ENCODE measurements at regions not wholly inside any gene's neighbourhood (a gene's known extent, or its start where the extent isn't known, plus 50 kb on each side); places are given as distances from the start of the nearest gene placed in this dataset.
"Not testable (repeated sequence)": the region's sequence is repeated elsewhere in the genome, so short reads cannot be mapped to it uniquely, and the experiment has no call there.

DNA sequence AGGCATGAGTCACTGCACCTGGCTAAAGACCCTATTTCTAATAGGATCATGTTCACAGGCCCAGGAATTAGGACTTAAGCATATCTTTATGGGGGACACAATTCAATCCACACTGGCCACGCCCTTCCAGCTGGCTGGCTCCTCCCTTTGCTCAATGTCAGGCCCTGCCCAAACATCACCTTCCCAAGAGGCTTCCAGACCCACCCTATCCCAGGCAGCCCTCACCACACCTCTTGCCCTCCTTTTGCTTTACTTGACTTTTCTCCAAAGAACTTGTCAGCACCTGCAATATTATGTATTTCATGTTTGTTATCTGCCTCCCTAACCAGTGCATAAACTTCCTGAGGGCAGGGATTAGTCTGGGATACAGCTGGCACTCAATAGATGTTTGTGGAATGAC lies 109.6 kb upstream of the CDH5 start:
- no peak overlapping the region for H3K4me3 Mint-ChIP-seq
- no peak overlapping the region for H3K27ac Mint-ChIP-seq
- DNase-seq = no peak
- H3K36me3 Mint-ChIP-seq = no peaks in the 10 kb centered on the region
- peaks cover 0 to 12% (median 2%) of the 10 kb centered on the region in 3 donors for H3K27me3 Mint-ChIP-seq (ENCODE audit: low read depth in 3 of 3)
- no peaks in the 10 kb centered on the region for H3K4me1 Mint-ChIP-seq
- H3K9me3 Mint-ChIP-seq = no peaks in the 10 kb centered on the region

DNA sequence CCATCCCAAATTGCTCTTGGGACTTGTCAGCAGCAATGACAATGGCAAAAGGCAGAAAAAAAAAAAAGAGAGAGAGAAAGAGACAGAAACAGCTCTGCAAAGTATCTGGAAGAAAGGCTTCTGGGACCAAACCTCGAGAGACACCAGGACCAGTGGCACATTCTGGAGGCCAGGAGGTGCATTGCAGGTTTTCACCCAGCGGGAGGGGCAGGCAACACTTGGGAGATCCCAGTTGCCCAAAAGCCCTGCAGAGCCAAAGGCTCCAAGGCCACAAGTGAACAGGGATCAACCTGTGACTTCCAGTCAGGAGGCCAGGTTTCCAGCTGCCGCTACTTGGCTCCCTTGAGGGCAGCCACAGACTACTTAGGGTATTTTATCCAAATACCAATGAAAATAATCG lies 110.8 kb upstream of the CDH5 start:
- DNase-seq = no peak
- H3K27me3 Mint-ChIP-seq (ENCODE audit: low read depth in 3 of 3) = peaks cover 0 to 5% (median 2%) of the 10 kb centered on the region in 3 donors
- no peak overlapping the region for H3K4me3 Mint-ChIP-seq
- no peaks in the 10 kb centered on the region for H3K9me3 Mint-ChIP-seq
- peaks cover 0 to 3% (median 0%) of the 10 kb centered on the region in 3 donors for H3K36me3 Mint-ChIP-seq
- H3K27ac Mint-ChIP-seq = no peak overlapping the region
- H3K4me1 Mint-ChIP-seq = no peaks in the 10 kb centered on the region

DNA sequence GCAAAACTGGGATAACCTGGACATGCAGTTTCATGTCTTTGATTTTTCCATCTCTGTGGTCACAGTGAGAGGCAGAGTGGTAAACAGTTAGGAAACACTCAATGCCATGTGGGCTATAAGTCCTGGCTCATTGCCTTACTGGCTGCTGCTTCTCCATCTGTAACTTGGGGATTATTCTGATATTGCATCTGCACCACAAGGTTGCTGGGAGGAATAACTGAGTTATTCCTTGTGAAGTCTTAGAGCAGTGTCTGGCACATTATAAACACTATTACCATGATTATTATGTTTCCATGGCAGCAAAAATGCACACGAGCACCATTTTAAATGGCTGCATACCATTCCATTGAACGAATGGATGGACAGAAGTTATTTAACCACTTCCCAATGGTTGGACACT lies 111.7 kb upstream of the CDH5 start:
- H3K27ac Mint-ChIP-seq = no peak overlapping the region
- no peaks in the 10 kb centered on the region for H3K9me3 Mint-ChIP-seq
- peaks cover 0 to 4% (median 2%) of the 10 kb centered on the region in 3 donors for H3K27me3 Mint-ChIP-seq (ENCODE audit: low read depth in 3 of 3)
- no peak for DNase-seq
- H3K36me3 Mint-ChIP-seq = peaks cover 0 to 3% (median 0%) of the 10 kb centered on the region in 3 donors
- H3K4me1 Mint-ChIP-seq = no peaks in the 10 kb centered on the region
- no peak overlapping the region for H3K4me3 Mint-ChIP-seq

DNA sequence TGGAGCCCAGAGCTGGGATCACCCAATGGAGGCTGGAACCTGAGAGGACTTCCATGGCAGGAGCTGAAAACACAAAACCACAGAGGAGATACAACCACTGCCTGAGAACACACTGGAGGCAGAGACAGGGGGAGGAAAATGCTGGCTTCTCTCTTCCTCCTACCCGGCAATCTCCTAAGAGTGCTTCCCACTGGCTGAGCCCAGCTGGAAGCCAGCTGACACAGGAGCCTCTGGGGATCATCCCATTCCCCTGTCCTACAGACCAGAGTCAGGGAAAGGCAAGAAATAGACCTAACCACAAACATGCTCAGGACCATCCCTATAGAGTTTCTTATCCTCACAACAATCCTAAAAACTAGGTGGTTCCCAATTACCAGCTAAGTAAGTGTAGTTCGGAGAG lies 112.4 kb upstream of the CDH5 start:
- Mint-ChIP-seq H3K4me3 (no peak overlapping the region), H3K9me3 (no peaks in the 10 kb centered on the region)

DNA sequence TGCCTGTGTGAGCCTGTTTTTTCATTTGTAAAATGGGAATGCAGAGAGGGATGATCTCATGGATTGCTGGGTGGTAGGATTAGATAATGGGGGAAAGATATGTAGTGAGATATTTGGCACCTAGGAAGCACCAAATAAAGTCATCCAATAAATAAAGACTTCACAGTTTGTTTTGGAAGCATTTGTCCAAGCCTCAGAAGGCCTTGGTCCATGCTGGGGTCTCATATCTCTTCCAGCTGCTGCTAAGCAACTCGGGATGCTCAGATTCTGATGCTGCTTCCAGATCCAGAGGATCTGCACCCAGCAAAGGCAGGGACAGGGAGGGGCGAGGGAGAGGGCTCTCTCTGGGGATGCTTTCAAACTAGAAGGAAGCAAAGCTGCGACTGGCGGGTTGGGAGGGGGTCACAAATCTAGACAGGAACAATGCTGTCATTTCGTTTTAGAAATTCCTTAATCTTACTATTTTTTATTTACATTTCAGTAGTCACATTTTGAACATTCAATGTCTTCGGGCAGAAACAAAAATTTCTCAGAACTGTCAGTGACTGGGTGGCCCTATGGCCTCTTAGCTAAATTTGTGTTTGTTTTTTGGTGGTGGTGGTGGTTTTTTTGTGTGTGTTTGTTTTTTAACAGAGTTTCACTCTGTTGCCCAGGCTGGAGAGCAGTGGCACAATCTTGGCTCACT lies 114.9 kb upstream of the CDH5 start:
- H3K27ac Mint-ChIP-seq = no peak overlapping the region
- peaks cover 0 to 8% (median 4%) of the 10 kb centered on the region in 3 donors for H3K27me3 Mint-ChIP-seq (ENCODE audit: low read depth in 3 of 3)
- H3K9me3 Mint-ChIP-seq = no peaks in the 10 kb centered on the region
- H3K4me1 Mint-ChIP-seq = no peaks in the 10 kb centered on the region
- no peak overlapping the region for H3K4me3 Mint-ChIP-seq
- H3K36me3 Mint-ChIP-seq = peaks cover 0 to 3% (median 0%) of the 10 kb centered on the region in 3 donors
- no peak for DNase-seq

More for the DNA sequence above, 112.4 kb upstream of the CDH5 start:
- Mint-ChIP-seq H3K36me3 (peaks cover 0 to 3% (median 0%) of the 10 kb centered on the region in 3 donors), H3K27ac (no peak overlapping the region), H3K4me1 (no peaks in the 10 kb centered on the region), H3K27me3 (ENCODE audit: low read depth in 3 of 3) (peaks cover 0 to 4% (median 2%) of the 10 kb centered on the region in 3 donors)
- DNase-seq = no peak

DNA sequence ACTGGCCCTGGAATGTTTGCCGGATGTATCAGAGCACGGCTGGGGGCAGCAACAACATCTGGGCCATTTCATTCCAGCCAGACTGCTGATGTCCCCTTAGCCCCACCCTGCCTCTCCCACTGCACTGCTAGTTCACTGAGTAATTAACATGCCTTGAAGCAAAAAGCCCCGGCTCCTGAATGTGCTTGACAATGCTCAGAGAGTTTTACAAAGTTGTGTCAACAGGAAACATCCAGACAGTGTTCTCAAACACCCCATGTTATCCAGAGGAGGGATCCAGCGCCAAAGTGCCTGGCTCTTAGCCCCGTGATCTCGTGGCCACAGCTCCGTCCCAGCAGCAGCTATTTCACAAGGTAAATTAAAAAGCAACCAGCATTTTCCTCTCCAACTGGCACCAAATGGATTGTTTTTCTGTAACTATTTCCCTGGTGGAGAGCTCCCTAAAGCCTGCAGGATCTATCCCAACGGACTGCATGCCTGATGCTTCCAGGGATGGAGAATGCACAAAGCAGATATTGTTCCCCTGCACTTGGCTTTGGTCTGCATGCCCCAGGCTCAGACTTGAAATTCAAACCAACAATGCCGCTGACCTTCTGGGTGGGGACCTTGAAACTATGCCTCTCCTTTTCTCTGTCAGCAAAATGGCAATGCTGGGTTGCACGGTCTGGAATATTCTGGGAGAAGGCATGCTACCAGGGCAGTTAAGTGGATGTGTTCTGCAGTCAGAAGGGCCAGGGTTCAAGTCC lies 115.6 kb upstream of the CDH5 start:
- H3K27ac Mint-ChIP-seq = no peak overlapping the region
- DNase-seq = no peak
- H3K4me3 Mint-ChIP-seq = no peak overlapping the region
- H3K9me3 Mint-ChIP-seq = no peaks in the 10 kb centered on the region
- peaks cover 0 to 11% (median 4%) of the 10 kb centered on the region in 3 donors for H3K27me3 Mint-ChIP-seq (ENCODE audit: low read depth in 3 of 3)
- H3K4me1 Mint-ChIP-seq = no peaks in the 10 kb centered on the region
- H3K36me3 Mint-ChIP-seq = peaks cover 0 to 3% (median 0%) of the 10 kb centered on the region in 3 donors

DNA sequence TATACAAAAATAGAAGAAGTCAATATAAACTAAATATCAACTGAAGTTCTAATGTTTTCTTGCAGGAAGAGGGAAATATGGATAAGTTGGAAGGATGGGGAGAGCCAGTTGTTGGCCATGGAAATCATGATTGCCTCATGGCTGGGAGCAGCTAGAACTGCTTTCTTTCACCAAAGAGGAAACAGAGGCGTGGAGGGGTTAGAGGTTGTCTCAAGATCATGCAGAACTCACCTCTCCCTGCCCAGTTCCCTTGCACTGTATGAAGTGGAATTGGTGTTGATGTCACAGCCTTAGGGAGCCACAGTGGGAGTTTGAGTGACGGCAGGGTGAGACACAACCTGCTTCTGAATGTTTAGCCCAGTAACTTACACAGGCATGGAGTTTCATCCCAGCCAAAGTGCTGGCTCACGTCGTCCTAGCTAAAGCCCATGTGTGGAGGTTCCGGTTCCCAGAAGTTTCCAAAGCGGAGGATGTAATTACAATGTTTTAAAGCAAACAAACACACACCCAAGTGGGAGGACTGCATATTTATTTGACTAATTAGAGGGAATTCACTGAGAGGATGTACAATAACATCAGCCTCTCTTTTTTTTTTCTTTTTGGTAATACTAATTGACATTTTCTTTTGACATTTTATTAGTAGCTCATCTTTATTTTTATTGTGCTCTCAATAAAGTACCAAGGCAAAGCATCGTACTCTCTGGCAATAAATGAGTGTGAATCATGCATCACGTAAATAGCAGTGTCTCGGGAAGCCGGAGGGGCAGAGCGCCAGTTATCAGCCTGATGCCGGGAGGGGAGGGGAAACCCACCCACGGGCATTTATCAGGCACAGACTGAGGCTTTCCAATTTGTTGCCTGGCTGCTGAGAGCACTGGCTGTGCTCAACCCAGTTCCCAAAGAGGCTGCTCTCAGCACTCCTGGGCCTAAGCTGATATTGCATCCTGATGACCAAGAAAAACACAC lies 118.7 kb upstream of the CDH5 start:
- Mint-ChIP-seq H3K27ac (peak overlapping the region in 1 of 6 donors; percentile 27), H3K9me3 (no peaks in the 10 kb centered on the region), H3K4me1 (no peaks in the 10 kb centered on the region), H3K27me3 (ENCODE audit: low read depth in 3 of 3) (peaks cover 2 to 11% (median 7%) of the 10 kb centered on the region in 3 donors), H3K4me3 (no peak overlapping the region), H3K36me3 (peaks cover 0 to 3% (median 0%) of the 10 kb centered on the region in 3 donors)
- no peak for DNase-seq

DNA sequence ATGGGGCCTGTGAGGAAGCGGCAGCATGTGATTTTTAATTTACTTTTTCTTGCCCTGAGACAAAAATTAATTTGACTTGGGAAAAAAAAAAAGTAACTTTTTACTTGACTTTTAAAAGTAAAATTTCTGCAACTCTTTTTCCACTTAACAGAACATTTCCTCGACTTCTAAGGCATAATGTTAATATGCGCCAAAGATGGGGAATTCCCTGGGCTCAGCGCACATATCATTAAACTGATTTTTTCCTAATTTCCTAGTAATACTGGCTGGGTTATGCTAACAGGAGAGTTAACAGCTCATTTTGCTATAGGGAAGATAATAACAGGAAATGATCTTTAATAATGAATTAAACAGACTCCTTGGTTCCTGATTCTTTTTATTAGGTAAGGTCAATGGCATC lies 120.6 kb upstream of the CDH5 start:
- no peaks in the 10 kb centered on the region for H3K9me3 Mint-ChIP-seq
- DNase-seq = no peak
- H3K27me3 Mint-ChIP-seq (ENCODE audit: low read depth in 3 of 3) = peaks cover 2 to 8% (median 7%) of the 10 kb centered on the region in 3 donors
- no peak overlapping the region for H3K27ac Mint-ChIP-seq
- no peaks in the 10 kb centered on the region for H3K4me1 Mint-ChIP-seq
- no peak overlapping the region for H3K4me3 Mint-ChIP-seq
- H3K36me3 Mint-ChIP-seq = no peaks in the 10 kb centered on the region

DNA sequence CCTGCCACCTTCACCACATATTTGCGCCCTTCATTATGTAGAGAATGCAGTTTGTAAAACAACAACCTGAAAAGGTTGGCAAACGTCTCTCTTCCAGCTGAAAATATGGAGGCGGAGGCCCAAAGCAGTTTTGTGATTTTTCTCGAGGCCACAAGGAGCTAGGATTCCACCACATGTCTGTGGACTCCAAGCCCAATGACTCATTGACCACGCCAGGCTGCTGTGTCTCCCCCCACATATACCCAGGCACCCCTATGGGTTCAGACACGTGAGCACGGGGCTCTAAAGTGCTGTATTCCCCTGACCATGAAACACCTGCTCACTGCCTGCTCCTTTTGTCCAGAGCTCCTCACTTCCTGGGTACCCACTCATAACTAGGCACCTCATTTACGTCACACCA lies 121.4 kb upstream of the CDH5 start:
- Mint-ChIP-seq H3K4me3 (no peak overlapping the region), H3K4me1 (no peaks in the 10 kb centered on the region), H3K27ac (no peak overlapping the region), H3K36me3 (no peaks in the 10 kb centered on the region), H3K27me3 (ENCODE audit: low read depth in 3 of 3) (peaks cover 2 to 8% (median 7%) of the 10 kb centered on the region in 3 donors), H3K9me3 (peaks cover 0 to 4% (median 0%) of the 10 kb centered on the region in 6 donors)
- no peak for DNase-seq

DNA sequence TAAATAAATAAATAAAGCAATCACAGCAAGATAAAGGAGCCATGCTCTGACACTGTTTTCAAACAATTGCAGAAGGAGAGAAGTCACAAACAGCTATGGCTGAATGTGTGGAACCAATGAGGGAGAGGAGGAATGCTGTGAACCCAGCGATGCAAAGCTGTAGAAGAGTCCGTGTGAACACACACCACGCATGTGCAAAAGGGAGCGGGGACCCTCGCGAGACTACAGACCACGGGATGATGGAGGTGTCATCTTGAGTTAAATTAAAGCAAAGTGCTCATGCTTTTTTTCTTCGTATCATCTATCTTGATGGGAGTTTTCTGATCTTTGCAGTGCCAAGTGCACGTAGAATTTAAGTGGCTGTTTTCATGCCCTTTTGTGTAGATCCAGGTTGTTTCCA lies 123.8 kb upstream of the CDH5 start:
- H3K27ac Mint-ChIP-seq = no peak overlapping the region
- peaks cover 2 to 13% (median 2%) of the 10 kb centered on the region in 3 donors for H3K27me3 Mint-ChIP-seq (ENCODE audit: low read depth in 3 of 3)
- DNase-seq = no peak
- H3K36me3 Mint-ChIP-seq = no peaks in the 10 kb centered on the region
- peaks cover 0 to 9% (median 0%) of the 10 kb centered on the region in 6 donors for H3K9me3 Mint-ChIP-seq
- H3K4me3 Mint-ChIP-seq = no peak overlapping the region
- H3K4me1 Mint-ChIP-seq = no peaks in the 10 kb centered on the region

DNA sequence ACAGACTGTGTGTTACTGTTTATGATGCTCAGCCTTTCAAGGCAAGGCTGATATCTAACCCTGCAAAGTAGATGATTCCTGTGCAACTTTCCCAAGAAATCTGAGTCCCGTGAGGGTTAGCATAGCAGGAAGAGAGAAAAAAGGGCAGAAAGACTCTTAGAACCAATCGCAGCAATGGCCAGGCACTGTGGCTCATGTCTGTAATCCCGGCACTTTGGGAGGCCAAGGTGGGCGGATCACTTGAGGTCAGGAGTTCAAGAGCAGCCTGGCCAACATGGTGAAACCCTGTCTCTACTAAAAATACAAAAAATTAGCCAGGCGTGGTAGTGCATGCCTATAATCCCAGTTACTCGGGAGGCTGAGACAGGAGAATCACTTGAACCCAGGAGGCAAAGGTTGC lies 124.3 kb upstream of the CDH5 start:
- H3K9me3 Mint-ChIP-seq, H3K4me3 Mint-ChIP-seq, H3K27ac Mint-ChIP-seq, H3K4me1 Mint-ChIP-seq, DNase-seq, H3K36me3 Mint-ChIP-seq: not testable (repeated sequence)
- H3K27me3 Mint-ChIP-seq (ENCODE audit: low read depth in 3 of 3) = peaks cover 2 to 13% (median 2%) of the 10 kb centered on the region in 3 donors

DNA sequence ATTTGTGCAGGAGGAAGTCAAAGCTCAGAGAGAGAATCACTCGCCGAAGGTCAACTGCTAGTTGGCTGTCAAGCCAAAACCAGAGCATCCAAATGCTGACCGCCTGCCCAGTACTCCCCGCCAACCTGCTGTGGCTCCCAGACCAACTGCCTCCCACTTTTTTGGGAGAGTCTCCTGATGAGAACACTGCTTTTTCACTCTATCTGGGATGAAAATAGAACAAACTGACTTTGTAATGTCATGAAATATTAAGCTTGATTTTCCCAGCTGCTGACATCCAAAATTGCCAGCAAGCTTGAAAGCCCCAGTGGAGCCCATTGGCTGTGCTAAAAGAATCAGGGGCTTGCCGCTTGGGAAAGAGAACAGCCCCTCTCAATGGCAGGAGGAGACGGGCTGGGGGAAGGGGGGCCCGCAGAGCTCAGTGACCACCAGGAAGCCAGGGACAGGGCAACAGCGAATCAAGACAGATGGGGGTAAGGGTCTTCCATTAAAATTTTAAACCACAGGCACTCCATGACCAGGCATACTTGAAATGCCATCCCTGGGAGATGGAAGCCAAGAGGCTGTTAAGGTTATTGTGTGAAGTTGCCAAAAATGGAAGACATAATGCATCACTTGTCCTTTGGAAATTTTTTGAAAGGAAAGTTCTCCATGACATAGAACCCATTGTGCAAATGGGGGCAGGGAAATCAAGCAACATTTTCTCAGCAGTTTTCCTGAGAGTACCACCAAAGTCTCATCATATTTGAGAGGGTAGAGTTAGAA lies 125.7 kb upstream of the CDH5 start:
- no peak for DNase-seq
- Mint-ChIP-seq H3K36me3 (no peaks in the 10 kb centered on the region), H3K4me1 (no peaks in the 10 kb centered on the region), H3K27ac (no peak overlapping the region), H3K27me3 (ENCODE audit: low read depth in 3 of 3) (peaks cover 2 to 7% (median 5%) of the 10 kb centered on the region in 3 donors), H3K9me3 (peaks cover 0 to 9% (median 2%) of the 10 kb centered on the region in 6 donors), H3K4me3 (no peak overlapping the region)

DNA sequence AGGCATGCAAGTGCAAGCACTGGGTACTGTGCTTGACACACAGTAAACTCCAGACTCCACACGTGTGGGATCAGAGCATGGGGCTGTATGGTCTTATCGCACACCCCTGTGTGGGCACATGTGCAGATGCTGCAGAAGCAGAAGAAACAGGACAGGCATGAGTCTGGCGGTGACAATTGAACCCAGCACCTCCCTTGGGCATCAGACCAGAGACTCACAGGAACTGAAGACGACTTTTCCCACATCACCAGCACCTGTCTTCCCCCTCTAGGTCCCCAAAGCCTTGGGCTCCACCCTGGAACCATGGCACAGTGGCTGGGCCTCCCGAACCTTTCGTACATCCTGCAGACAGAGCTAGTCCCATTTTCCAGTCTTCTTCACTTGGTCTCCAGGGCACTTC lies 126.4 kb upstream of the CDH5 start:
- H3K4me1 Mint-ChIP-seq = no peaks in the 10 kb centered on the region
- peaks cover 0 to 9% (median 2%) of the 10 kb centered on the region in 6 donors for H3K9me3 Mint-ChIP-seq
- no peak overlapping the region for H3K4me3 Mint-ChIP-seq
- no peak for DNase-seq
- no peak overlapping the region for H3K27ac Mint-ChIP-seq
- peaks cover under 1 to 7% (median 5%) of the 10 kb centered on the region in 3 donors for H3K27me3 Mint-ChIP-seq (ENCODE audit: low read depth in 3 of 3)
- no peaks in the 10 kb centered on the region for H3K36me3 Mint-ChIP-seq
